Activated T-helper 1 cell treated with anti-CD3 and anti-CD28 coated beads, Interleukin-2, amount 50 U/mL, for 16 hours (primary cell): ENCODE measurements at regions not wholly inside any gene's neighbourhood (a gene's known extent, or its start where the extent isn't known, plus 50 kb on each side); places are given as distances from the start of the nearest gene placed in this dataset.
"Not testable (repeated sequence)": the region's sequence is repeated elsewhere in the genome, so short reads cannot be mapped to it uniquely, and the experiment has no call there.

Source experiments
- DNase-seq, 2 donors: peaks; one replicate each; pipeline ENCODE4 v3.0.0-alpha.2; 2020; ENCODE audit warnings: low read depth in 1 of 2, low spot score in 1 of 2

- no peak for DNase-seq
These were observed 50.6 kb upstream of the C1QTNF9B start for GRCh38 chr13:23947893-23948292.

- no peak for DNase-seq
These were observed 51.9 kb upstream of the C1QTNF9B start for GRCh38 chr13:23949200-23949599.

GRCh38 chr13:23949736-23950135, 52.4 kb upstream of the C1QTNF9B start:
- no peak for DNase-seq

- no peak for DNase-seq
These were observed 53.6 kb upstream of the C1QTNF9B start for GRCh38 chr13:23950736-23951510.

- no peak for DNase-seq
These were observed 55.5 kb upstream of the C1QTNF9B start for GRCh38 chr13:23952796-23953195.

- no peak for DNase-seq
These were observed 56.7 kb upstream of the C1QTNF9B start for GRCh38 chr13:23953860-23954512.

- no peak for DNase-seq
These were observed 57.8 kb upstream of the C1QTNF9B start for GRCh38 chr13:23955064-23955463.

GRCh38 chr13:23956106-23956505, 58.8 kb upstream of the C1QTNF9B start:
- no peak for DNase-seq

- no peak for DNase-seq
These were observed 60.7 kb upstream of the C1QTNF9B start for GRCh38 chr13:23957981-23958380.

- DNase-seq, result no peak
These were observed 62.0 kb upstream of the C1QTNF9B start for GRCh38 chr13:23959231-23959862.

GRCh38 chr13:23960566-23961156, 63.4 kb upstream of the C1QTNF9B start:
- no peak for DNase-seq

GRCh38 chr13:23963184-23963931, 66.1 kb upstream of the C1QTNF9B start:
- no peak for DNase-seq

- no peak for DNase-seq
These were observed 66.6 kb upstream of the C1QTNF9B start for GRCh38 chr13:23963947-23964346.

- DNase-seq, result no peak
These were observed 68.0 kb upstream of the C1QTNF9B start for GRCh38 chr13:23965346-23965745.

GRCh38 chr13:23966221-23966690, 69.0 kb upstream of the C1QTNF9B start:
- no peak for DNase-seq

GRCh38 chr13:23966691-23967615, 69.7 kb upstream of the C1QTNF9B start:
- no peak for DNase-seq

GRCh38 chr13:23967792-23968191, 70.5 kb upstream of the C1QTNF9B start:
- DNase-seq, result not testable (repeated sequence)

- no peak for DNase-seq
These were observed 72.3 kb upstream of the C1QTNF9B start for GRCh38 chr13:23969647-23970046.

GRCh38 chr13:23979361-23980159, 82.3 kb upstream of the C1QTNF9B start:
- no peak for DNase-seq
